Hepatocyte (in vitro differentiated cells): ENCODE measurements at regions not wholly inside any gene's neighbourhood (a gene's known extent, or its start where the extent isn't known, plus 50 kb on each side); places are given as distances from the start of the nearest gene placed in this dataset.

Experiments used
- DNase-seq: peaks from one replicate; pipeline ENCODE4 v3.0.0-alpha.2; 2016; ENCODE audit warnings: low spot score
- H2AFZ ChIP-seq: fragments of 200-600 bp; sonication (generic); 2 replicates; pipeline ENCODE4 v1.6.0; 2016; ENCODE audit warnings: antibody characterized with exemption, mild to moderate bottlenecking
- H3K27ac ChIP-seq: fragments of 200-600 bp; sonication (generic); 2 replicates; pipeline ENCODE4 v1.5.1; 2016; ENCODE audit warnings: mild to moderate bottlenecking
- H3K27me3 ChIP-seq: fragments of 200-600 bp; sonication (generic); 2 replicates; pipeline ENCODE4 v1.6.1; 2016
- H3K36me3 ChIP-seq: fragments of 200-600 bp; sonication (generic); replicated peaks from 2 replicates; pipeline ENCODE4 v1.5.1; 2016; ENCODE audit warnings: low read depth; ENCODE audit not compliant: insufficient read depth
- H3K4me1 ChIP-seq: fragments of 200-600 bp; sonication (generic); 2 replicates; pipeline ENCODE4 v1.5.1; 2016; ENCODE audit warnings: mild to moderate bottlenecking, moderate library complexity; ENCODE audit not compliant: insufficient read depth
- H3K4me2 ChIP-seq: fragments of 200-600 bp; sonication (generic); 2 replicates; pipeline ENCODE4 v1.6.0; 2016
- H3K4me3 ChIP-seq: fragments of 200-600 bp; sonication (generic); 2 replicates; pipeline ENCODE4 v1.5.1; 2016; ENCODE audit warnings: mild to moderate bottlenecking
- H3K79me2 ChIP-seq: fragments of 200-600 bp; sonication (generic); 2 replicates; pipeline ENCODE4 v1.6.0; 2017; ENCODE audit warnings: mild to moderate bottlenecking
- H3K9me2 ChIP-seq: fragments of 200-600 bp; sonication (generic); replicated peaks from 2 replicates; pipeline ENCODE4 v1.6.0; 2017; ENCODE audit warnings: mild to moderate bottlenecking; ENCODE audit not compliant: insufficient read depth
- H3K9me3 ChIP-seq: fragments of 200-600 bp; sonication (generic); 2 replicates; pipeline ENCODE4 v1.5.1; 2016; ENCODE audit warnings: low read depth, mild to moderate bottlenecking
- H4K20me1 ChIP-seq: fragments of 200-600 bp; sonication (generic); 2 replicates; pipeline ENCODE4 v1.6.0; 2016; ENCODE audit warnings: mild to moderate bottlenecking; ENCODE audit not compliant: insufficient read depth, poor library complexity, severe bottlenecking
- CTCF ChIP-seq: fragments of 200-600 bp; sonication (generic); IDR thresholded peaks from 2 replicates; pipeline ENCODE4 v1.5.1; 2016; ENCODE audit warnings: antibody characterized with exemption, mild to moderate bottlenecking; ENCODE audit not compliant: poor library complexity
- EZH2 ChIP-seq: fragments of 200-600 bp; sonication (generic); IDR thresholded peaks from 2 replicates; pipeline ENCODE4 v1.6.1; 2016; ENCODE audit warnings: antibody characterized with exemption, mild to moderate bottlenecking, borderline replicate concordance
- EZH2phosphoT487 ChIP-seq: fragments of 200-600 bp; sonication (generic); IDR thresholded peaks from one replicate; pipeline ENCODE4 v1.6.1; 2018; ENCODE audit warnings: antibody characterized with exemption, mild to moderate bottlenecking, low read depth, moderate library complexity; ENCODE audit not compliant: unreplicated experiment, severe bottlenecking
- WGBS: methylation state at CpG from one replicate; pipeline ENCODE4 v1.1.6; 2016; ENCODE audit warnings: low lambda C conversion rate; ENCODE audit errors: missing lambda C conversion rate; 5-methylcytosine and 5-hydroxymethylcytosine counted together

GRCh38 chr5:72572236-72572765 lies 65.1 kb upstream of the ZNF366 start:
- Histone ChIP-seq H3K4me3 (no peak overlapping the region), H2AFZ (no peak overlapping the region), H3K27me3 (no peaks in the 10 kb centered on the region), H3K4me1 (no peaks in the 10 kb centered on the region), H3K9me3 (no peaks in the 10 kb centered on the region), H3K79me2 (no peaks in the 10 kb centered on the region), H3K9me2 (no peaks in the 10 kb centered on the region), H3K36me3 (no peaks in the 10 kb centered on the region), H3K4me2 (no peak overlapping the region), H3K27ac (no peak overlapping the region), H4K20me1 (no peaks in the 10 kb centered on the region)
- no peak for TF ChIP-seq CTCF
- no peak for TF ChIP-seq EZH2
- no peak for TF ChIP-seq EZH2phosphoT487
- no peak for DNase-seq
- WGBS: 68% methylated on average over 4 of the region's 4 CpGs

GRCh38 chr5:72569408-72569944 lies 62.3 kb upstream of the ZNF366 start:
- no peak overlapping the region for H2AFZ ChIP-seq
- H3K79me2 ChIP-seq: no peaks in the 10 kb centered on the region

GRCh38 chr5:72566746-72567145 lies 59.5 kb upstream of the ZNF366 start:
- no peaks in the 10 kb centered on the region for H3K79me2 ChIP-seq
- no peak overlapping the region for H3K27ac ChIP-seq
- H3K9me3 ChIP-seq: no peaks in the 10 kb centered on the region
- no peak for TF ChIP-seq EZH2
- TF ChIP-seq CTCF: no peak
- no peak for TF ChIP-seq EZH2phosphoT487
- H3K4me2 ChIP-seq: no peak overlapping the region
- H3K4me3 ChIP-seq: no peak overlapping the region
- no peak for DNase-seq
- no peak overlapping the region for H2AFZ ChIP-seq
- no peaks in the 10 kb centered on the region for H3K27me3 ChIP-seq
- no peaks in the 10 kb centered on the region for H3K4me1 ChIP-seq
- H3K36me3 ChIP-seq: no peaks in the 10 kb centered on the region
- no peaks in the 10 kb centered on the region for H4K20me1 ChIP-seq
- H3K9me2 ChIP-seq: no peaks in the 10 kb centered on the region
- 100% methylated on average over 1 of the region's 1 CpG for WGBS

More at GRCh38 chr5:72569408-72569944, 62.3 kb upstream of the ZNF366 start:
- Histone ChIP-seq H3K4me1 (no peaks in the 10 kb centered on the region), H3K27me3 (no peaks in the 10 kb centered on the region), H3K9me3 (no peaks in the 10 kb centered on the region), H4K20me1 (no peaks in the 10 kb centered on the region), H3K36me3 (no peaks in the 10 kb centered on the region), H3K4me2 (no peak overlapping the region), H3K9me2 (no peaks in the 10 kb centered on the region), H3K4me3 (no peak overlapping the region), H3K27ac (no peak overlapping the region)
- no peak for DNase-seq
- TF ChIP-seq EZH2phosphoT487 (no peak), EZH2 (no peak), CTCF (no peak)
- WGBS: 92% methylated on average over 5 of the region's 5 CpGs
